SU-DHL-6 (cell line): ENCODE measurements at regions not wholly inside any gene's neighbourhood (a gene's known extent, or its start where the extent isn't known, plus 50 kb on each side); places are given as distances from the start of the nearest gene placed in this dataset.

Experiments
- H2AFZ ChIP-seq: fragments of 200-600 bp; sonication (generic); 2 replicates; pipeline ENCODE4 v1.6.1; 2014; ENCODE audit warnings: low read depth, mild to moderate bottlenecking, moderate library complexity, mixed read lengths, antibody characterized with exemption, low read length; ENCODE audit not compliant: severe bottlenecking
- H3F3A ChIP-seq: fragments of 200-600 bp; shearing (Covaris generic); 2 replicates; pipeline ENCODE4 v1.6.0; 2016; ENCODE audit warnings: antibody characterized with exemption, mild to moderate bottlenecking; ENCODE audit not compliant: insufficient read depth
- H3K27ac ChIP-seq: fragments of 200-600 bp; sonication (generic); 2 replicates; pipeline ENCODE4 v1.5.1; 2016; ENCODE audit warnings: low read depth, mild to moderate bottlenecking, low read length, moderate library complexity, mixed read lengths
- H3K27me3 ChIP-seq: fragments of 200-600 bp; sonication (generic), shearing (Covaris generic); 2 replicates; pipeline ENCODE4 v1.6.0; 2014; ENCODE audit warnings: mild to moderate bottlenecking, low read length
- H3K36me3 ChIP-seq: fragments of 200-600 bp; sonication (generic); 2 replicates; pipeline ENCODE4 v1.6.1; 2014; ENCODE audit warnings: mild to moderate bottlenecking, low read length, mixed read lengths
- H3K4me2 ChIP-seq: fragments of 300-600, 200-600 bp; shearing (Covaris generic), sonication (generic); 2 replicates; pipeline ENCODE4 v1.6.0; 2014; ENCODE audit warnings: low read length, low read depth, mild to moderate bottlenecking; ENCODE audit not compliant: poor library complexity, severe bottlenecking
- H3K4me3 ChIP-seq: fragments of 200-600 bp; sonication (generic); 2 replicates; pipeline ENCODE4 v1.5.1; 2014; ENCODE audit warnings: antibody characterized with exemption, low read length, mild to moderate bottlenecking, mixed read lengths; ENCODE audit not compliant: insufficient read depth, poor library complexity, severe bottlenecking
- H3K79me2 ChIP-seq: fragments of 200-600 bp; sonication (generic); 2 replicates; pipeline ENCODE4 v1.6.1; 2014; ENCODE audit warnings: mild to moderate bottlenecking, low read length, moderate library complexity; ENCODE audit not compliant: insufficient read depth
- H3K9ac ChIP-seq: fragments of 200-600 bp; sonication (generic); 2 replicates; pipeline ENCODE4 v1.7.0; 2014; ENCODE audit warnings: mild to moderate bottlenecking, low read length
- H3K9me2 ChIP-seq: fragments of 200-600 bp; sonication (generic); replicated peaks from 2 replicates; pipeline ENCODE4 v1.6.1; 2014; ENCODE audit warnings: low read length; ENCODE audit not compliant: insufficient read depth
- H3K9me3 ChIP-seq: fragments of 200-600 bp; sonication (generic); 2 replicates; pipeline ENCODE4 v1.6.1; 2014; ENCODE audit warnings: low read length, mixed read lengths; ENCODE audit not compliant: insufficient read depth
- H4K20me1 ChIP-seq: fragments of 200-600 bp; sonication (generic); 2 replicates; pipeline ENCODE4 v1.6.1; 2014; ENCODE audit warnings: low read depth, mild to moderate bottlenecking, antibody characterized with exemption, low read length, moderate library complexity, mixed read lengths
- CTCF ChIP-seq: fragments of 200-600 bp; sonication (generic); IDR thresholded peaks from one replicate; pipeline ENCODE4 v1.5.1; 2017; ENCODE audit warnings: antibody characterized with exemption, mild to moderate bottlenecking, low read length, moderate library complexity; ENCODE audit not compliant: insufficient read depth, poor library complexity, severe bottlenecking
- EZH2phosphoT487 ChIP-seq: fragments of 200-600 bp; sonication (generic), shearing (Covaris generic); conservative IDR thresholded peaks from 2 replicates; pipeline ENCODE4 v1.6.1; 2018; ENCODE audit warnings: mild to moderate bottlenecking, antibody characterized with exemption, low read length, moderate library complexity, mixed read lengths

GRCh38 chr10:129090618-129091366 is 376.2 kb upstream of the MGMT start:
- TF ChIP-seq EZH2phosphoT487 (no peak), CTCF (no peak)
- Histone ChIP-seq H3K4me2 (no peak overlapping the region), H4K20me1 (no peaks in the 10 kb centered on the region)

GRCh38 chr10:129093641-129094040 is 373.4 kb upstream of the MGMT start:
- no peak for TF ChIP-seq EZH2phosphoT487
- TF ChIP-seq CTCF = no peak
- Histone ChIP-seq H3K4me3 (no peak overlapping the region), H3K36me3 (no peaks in the 10 kb centered on the region), H3F3A (no peaks in the 10 kb centered on the region), H3K27ac (no peak overlapping the region), H3K27me3 (no peaks in the 10 kb centered on the region), H4K20me1 (no peaks in the 10 kb centered on the region), H3K9me3 (no peaks in the 10 kb centered on the region), H3K4me2 (no peak overlapping the region), H3K9ac (no peak overlapping the region), H3K9me2 (no peaks in the 10 kb centered on the region), H3K79me2 (no peaks in the 10 kb centered on the region), H2AFZ (no peak overlapping the region)

More at GRCh38 chr10:129090618-129091366, 376.2 kb upstream of the MGMT start:
- Histone ChIP-seq H3K9me2 (no peaks in the 10 kb centered on the region; the same call in 1 of the 2 replicates), H3K27me3 (no peaks in the 10 kb centered on the region), H3K4me3 (no peak overlapping the region), H2AFZ (no peak overlapping the region), H3K27ac (no peak overlapping the region), H3K9me3 (no peaks in the 10 kb centered on the region), H3K36me3 (no peaks in the 10 kb centered on the region), H3F3A (no peaks in the 10 kb centered on the region), H3K9ac (no peak overlapping the region), H3K79me2 (no peaks in the 10 kb centered on the region)

GRCh38 chr10:129094233-129094632 is 372.8 kb upstream of the MGMT start:
- Histone ChIP-seq H3K9me2 (no peaks in the 10 kb centered on the region), H3K9ac (no peak overlapping the region), H3F3A (no peaks in the 10 kb centered on the region), H3K4me3 (no peak overlapping the region), H3K36me3 (no peaks in the 10 kb centered on the region), H3K27me3 (no peaks in the 10 kb centered on the region), H4K20me1 (no peaks in the 10 kb centered on the region), H3K79me2 (no peaks in the 10 kb centered on the region), H3K4me2 (no peak overlapping the region), H3K9me3 (no peaks in the 10 kb centered on the region), H3K27ac (no peak overlapping the region), H2AFZ (no peak overlapping the region)
- TF ChIP-seq CTCF (no peak), EZH2phosphoT487 (no peak)
